Parathyroid adenoma (tissue), 2 donors: ENCODE measurements at regions not wholly inside any gene's neighbourhood (a gene's known extent, or its start where the extent isn't known, plus 50 kb on each side); places are given as distances from the start of the nearest gene placed in this dataset.

Experiments
- H2AFZ ChIP-seq: fragments of 300-600 bp; sonication (generic); one replicate; pipeline ENCODE4 v1.7.0; 2017; ENCODE audit warnings: antibody characterized with exemption, mild to moderate bottlenecking
- H3K27ac ChIP-seq: fragments of 300-600 bp; sonication (generic); one replicate; pipeline ENCODE4 v1.7.0; 2017
- H3K27me3 ChIP-seq: fragments of 300-600 bp; sonication (generic); one replicate; pipeline ENCODE4 v1.7.0; 2017; ENCODE audit warnings: low read length; ENCODE audit not compliant: control insufficient read depth, insufficient read depth
- H3K36me3 ChIP-seq: fragments of 300-600 bp; sonication (generic); one replicate; pipeline ENCODE4 v1.7.0; 2017; ENCODE audit warnings: low read length; ENCODE audit not compliant: control insufficient read depth, insufficient read depth
- H3K4me1 ChIP-seq: fragments of 300-600 bp; sonication (generic); one replicate; pipeline ENCODE4 v1.7.0; 2017; ENCODE audit warnings: control low read depth
- H3K4me2 ChIP-seq: fragments of 300-600 bp; sonication (generic); one replicate; pipeline ENCODE4 v1.7.0; 2017; ENCODE audit warnings: low read length
- H3K4me3 ChIP-seq: fragments of 300-600 bp; sonication (generic); one replicate; pipeline ENCODE4 v1.7.0; 2017; ENCODE audit warnings: low read depth, low read length
- H3K79me2 ChIP-seq: fragments of 300-600 bp; sonication (generic); one replicate; pipeline ENCODE4 v1.7.0; 2017; ENCODE audit warnings: control low read depth
- H3K9ac ChIP-seq: fragments of 300-600 bp; sonication (generic); one replicate; pipeline ENCODE4 v1.7.0; 2017; ENCODE audit warnings: mild to moderate bottlenecking
- H3K9me3 ChIP-seq: fragments of 300-600 bp; sonication (generic); one replicate; pipeline ENCODE4 v1.7.0; 2017; ENCODE audit warnings: low read length; ENCODE audit not compliant: control insufficient read depth
- CTCF ChIP-seq: fragments of 300-600 bp; sonication (generic); IDR thresholded peaks from one replicate; pipeline ENCODE4 v1.7.0; 2017; ENCODE audit warnings: antibody characterized with exemption, mild to moderate bottlenecking
- donor health status: primary hyperparathyroidism.

GRCh38 chr2:238601433-238602222 is 174.9 kb downstream of the ASB1 start:
- no peaks in the 10 kb centered on the region for H3K9me3 ChIP-seq
- no peaks in the 10 kb centered on the region for H3K36me3 ChIP-seq
- no peak for TF ChIP-seq CTCF
- H3K4me1 ChIP-seq = no peaks in the 10 kb centered on the region
- no peak overlapping the region for H3K9ac ChIP-seq
- H3K79me2 ChIP-seq = no peaks in the 10 kb centered on the region
- no peak overlapping the region for H3K27ac ChIP-seq
- no peak overlapping the region for H3K4me3 ChIP-seq
- H3K4me2 ChIP-seq = no peak overlapping the region
- H3K27me3 ChIP-seq = no peaks in the 10 kb centered on the region
- H2AFZ ChIP-seq = no peak overlapping the region

GRCh38 chr2:238602223-238602960 is 175.7 kb downstream of the ASB1 start:
- TF ChIP-seq CTCF = no peak
- no peaks in the 10 kb centered on the region for H3K27me3 ChIP-seq
- H3K36me3 ChIP-seq = no peaks in the 10 kb centered on the region
- H3K27ac ChIP-seq = no peak overlapping the region
- H2AFZ ChIP-seq = no peak overlapping the region
- H3K79me2 ChIP-seq = no peaks in the 10 kb centered on the region
- H3K9ac ChIP-seq = no peak overlapping the region
- no peaks in the 10 kb centered on the region for H3K9me3 ChIP-seq
- H3K4me3 ChIP-seq = no peak overlapping the region
- H3K4me2 ChIP-seq = no peak overlapping the region
- H3K4me1 ChIP-seq = no peaks in the 10 kb centered on the region

- H3K27me3 ChIP-seq = no peaks in the 10 kb centered on the region
- H3K4me3 ChIP-seq = no peak overlapping the region
- H2AFZ ChIP-seq = no peak overlapping the region
- no peak overlapping the region for H3K27ac ChIP-seq
- H3K79me2 ChIP-seq = no peaks in the 10 kb centered on the region
- TF ChIP-seq CTCF = no peak
- H3K9ac ChIP-seq = no peak overlapping the region
- no peaks in the 10 kb centered on the region for H3K9me3 ChIP-seq
- no peaks in the 10 kb centered on the region for H3K4me1 ChIP-seq
- no peak overlapping the region for H3K4me2 ChIP-seq
- no peaks in the 10 kb centered on the region for H3K36me3 ChIP-seq
These were observed 176.9 kb downstream of the ASB1 start for GRCh38 chr2:238603596-238603995.

GRCh38 chr2:238606311-238606710 is 179.6 kb downstream of the ASB1 start:
- Histone ChIP-seq H3K79me2 (no peaks in the 10 kb centered on the region), H3K9me3 (no peaks in the 10 kb centered on the region), H3K4me3 (no peak overlapping the region), H3K27ac (no peak overlapping the region), H3K9ac (no peak overlapping the region), H3K4me1 (no peaks in the 10 kb centered on the region), H3K4me2 (no peak overlapping the region), H2AFZ (no peak overlapping the region), H3K36me3 (no peaks in the 10 kb centered on the region), H3K27me3 (no peaks in the 10 kb centered on the region)
- no peak for TF ChIP-seq CTCF
